GM12878 (cell line): ENCODE measurements at regions not wholly inside any gene's neighbourhood (a gene's known extent, or its start where the extent isn't known, plus 50 kb on each side); places are given as distances from the start of the nearest gene placed in this dataset.

Experiments
- ATAC-seq: fragments of 200-7000 bp; cut with Tn5 transposase; 3 replicates; pipeline ENCODE4 v1.9.1; 2020; ENCODE audit warnings: mild to moderate bottlenecking, moderate library complexity
- BruUV-seq: library from RNA; stranded (reverse); fragments of 400-500 nt; replicated peaks from 2 replicates; lab custom pipeline; 2021; lab: Mats Ljungman, UMichigan
- CTCF ChIA-PET: fragments of 300-600 bp; sonication (Branson Sonifier 250); formaldehyde crosslinking; extraction: SDS; loops from one replicate; lab custom pipeline; 2021; ENCODE audit warnings: inconsistent platforms; lab: Yijun Ruan, JAX
- POLR2A ChIA-PET: fragments of 350-600 bp; formaldehyde crosslinking; extraction: SDS; loops from one replicate; lab custom pipeline; 2021; ENCODE audit warnings: inconsistent platforms; lab: Charles Lee
- RAD21 ChIA-PET: fragments of 300-600 bp; sonication (Branson Sonifier 250); formaldehyde crosslinking; loops from one replicate; lab custom pipeline; 2023; ENCODE audit warnings: antibody characterized with exemption; ENCODE audit not compliant: unreplicated experiment; lab: Charles Lee
- SMC1A ChIA-PET: fragments of 300-600 bp; sonication (Branson Sonifier 250); formaldehyde crosslinking; loops from one replicate; lab custom pipeline; 2023; ENCODE audit not compliant: unreplicated experiment, uncharacterized antibody; lab: Charles Lee
- DNase-seq: peaks from one replicate; pipeline ENCODE4 v3.0.0-alpha.2; 2011; ENCODE audit warnings: low read depth, low spot score
- FAIRE-seq: peaks from 3 replicates; lab custom pipeline; 2011; peaks lifted over from hg19 to GRCh38; lab: Jason Lieb, UNC
- H2AFZ ChIP-seq: 2 replicates; pipeline ENCODE4 v1.6.0; 2011; ENCODE audit warnings: low read depth, low read length, control low read depth; ENCODE audit not compliant: control insufficient read depth
- H3K27ac ChIP-seq: 2 replicates; pipeline ENCODE4 v1.5.1; 2011; ENCODE audit warnings: control low read depth; ENCODE audit not compliant: control insufficient read depth, insufficient read depth
- H3K27me3 ChIP-seq, 2 experiments: replicated peaks in 1 of 2; 2 replicates each; pipeline versions ENCODE4 v1.6.0 to v1.6.1; 2011; ENCODE audit warnings: low read length in 1 of 2; ENCODE audit not compliant: control insufficient read depth in 2 of 2, insufficient read depth in 2 of 2
- H3K36me3 ChIP-seq, 2 experiments: 2 replicates each; pipeline ENCODE4 v1.5.1; 2011; ENCODE audit warnings: low read length in 1 of 2; ENCODE audit not compliant: control insufficient read depth in 2 of 2, insufficient read depth in 2 of 2
- H3K4me1 ChIP-seq: 2 replicates; pipeline ENCODE4 v1.6.1; 2011; ENCODE audit warnings: mild to moderate bottlenecking, low read length, moderate library complexity, mixed read lengths; ENCODE audit not compliant: control insufficient read depth, insufficient read depth
- H3K4me2 ChIP-seq: 2 replicates; pipeline ENCODE4 v1.6.0; 2011; ENCODE audit warnings: control low read depth; ENCODE audit not compliant: control insufficient read depth, insufficient read depth
- H3K4me3 ChIP-seq: fragments of 200-600 bp; sonication (generic); 2 replicates; pipeline ENCODE4 v1.5.1; 2016
- H3K79me2 ChIP-seq: 2 replicates; pipeline ENCODE4 v1.6.0; 2011; ENCODE audit warnings: low read length; ENCODE audit not compliant: control insufficient read depth, insufficient read depth
- H3K9ac ChIP-seq: 2 replicates; pipeline ENCODE4 v1.8.0; 2011; ENCODE audit warnings: low read length, control low read depth, mixed read lengths; ENCODE audit not compliant: control insufficient read depth, insufficient read depth
- H3K9me3 ChIP-seq: replicated peaks from 3 replicates; pipeline ENCODE4 v1.5.1; 2011; ENCODE audit warnings: mild to moderate bottlenecking, low read length; ENCODE audit not compliant: control insufficient read depth, insufficient read depth
- H4K20me1 ChIP-seq: 2 replicates; pipeline ENCODE4 v1.6.0; 2011; ENCODE audit not compliant: control insufficient read depth, insufficient read depth
- ATF3 ChIP-seq: IDR thresholded peaks from 2 replicates; pipeline ENCODE4 v1.6.1; 2011; ENCODE audit warnings: low read depth, mild to moderate bottlenecking, low read length, moderate library complexity, borderline replicate concordance; ENCODE audit errors: extremely low read depth
- CEBPB ChIP-seq, 2 experiments: fragments of 150-350 bp in 1 of 2; IDR thresholded peaks; 2 replicates each; pipeline ENCODE4 v1.6.1; 2012 to 2014; ENCODE audit warnings: low read depth in 2 of 2, low read length in 2 of 2, borderline replicate concordance in 1 of 2, inconsistent platforms in 1 of 2
- CREB1 ChIP-seq: IDR thresholded peaks from 2 replicates; pipeline ENCODE4 v1.6.1; 2012; ENCODE audit warnings: low read depth, mild to moderate bottlenecking, inconsistent platforms
- HDAC6 ChIP-seq: fragments of 200-600 bp; sonication (generic); IDR thresholded peaks from one replicate; pipeline ENCODE4 v1.8.0; 2017; ENCODE audit warnings: antibody characterized with exemption; ENCODE audit not compliant: unreplicated experiment
- IKZF1 ChIP-seq: fragments of 450-650 bp; conservative IDR thresholded peaks from 2 replicates; pipeline ENCODE4 v1.6.1; 2017; ENCODE audit warnings: antibody characterized with exemption, mild to moderate bottlenecking
- LARP7 ChIP-seq: fragments of 450-650 bp; IDR thresholded peaks from 2 replicates; pipeline ENCODE4 v1.6.1; 2017; ENCODE audit warnings: mild to moderate bottlenecking
- NFYB ChIP-seq: IDR thresholded peaks from 2 replicates; pipeline ENCODE4 v1.6.1; 2011; ENCODE audit warnings: low read depth, mild to moderate bottlenecking, low read length, improper control_type of control experiment, moderate library complexity; ENCODE audit not compliant: insufficient read depth
- RELA ChIP-seq: fragments of 450-650 bp; IDR thresholded peaks from 2 replicates; pipeline ENCODE4 v1.8.0; 2014; ENCODE audit warnings: borderline replicate concordance; ENCODE audit not compliant: partially characterized antibody
- TBL1XR1 ChIP-seq: IDR thresholded peaks from 2 replicates; pipeline ENCODE4 v1.6.1; 2012; ENCODE audit warnings: low read depth, low read length, improper control_type of control experiment
- ZNF217 ChIP-seq: fragments of 450-650 bp; IDR thresholded peaks from 2 replicates; pipeline ENCODE4 v1.6.1; 2017; ENCODE audit warnings: antibody characterized with exemption, mild to moderate bottlenecking
- ZSCAN29 ChIP-seq: fragments of 450-650 bp; IDR thresholded peaks from 2 replicates; pipeline ENCODE4 v1.6.1; 2017; ENCODE audit warnings: mild to moderate bottlenecking, moderate library complexity
- WGBS: methylation state at CpG from one replicate; pipeline ENCODE4 v1.1.6; 2016; ENCODE audit warnings: low lambda C conversion rate; ENCODE audit not compliant: insufficient replicate concordance, insufficient coverage; ENCODE audit errors: missing lambda C conversion rate; 5-methylcytosine and 5-hydroxymethylcytosine counted together
- in situ Hi-C: fragments of 300-500 bp; cut with MboI; formaldehyde crosslinking; loops from 9 replicates; pipeline ENCODE4 v1.14.3; 2018; ENCODE audit warnings: mixed read lengths
- intact Hi-C: fragments of 100-400 bp; cut with micrococcal nuclease; formaldehyde crosslinking; loops from one replicate; pipeline ENCODE4 v1.14.2; 2022; ENCODE audit not compliant: unreplicated experiment
- TF ChIP-seq, protein P1 (sequence below): fragments of 450-650 bp; IDR thresholded peaks from 2 replicates; pipeline ENCODE4 v1.6.1; 2014; ENCODE audit warnings: mild to moderate bottlenecking

DNA sequence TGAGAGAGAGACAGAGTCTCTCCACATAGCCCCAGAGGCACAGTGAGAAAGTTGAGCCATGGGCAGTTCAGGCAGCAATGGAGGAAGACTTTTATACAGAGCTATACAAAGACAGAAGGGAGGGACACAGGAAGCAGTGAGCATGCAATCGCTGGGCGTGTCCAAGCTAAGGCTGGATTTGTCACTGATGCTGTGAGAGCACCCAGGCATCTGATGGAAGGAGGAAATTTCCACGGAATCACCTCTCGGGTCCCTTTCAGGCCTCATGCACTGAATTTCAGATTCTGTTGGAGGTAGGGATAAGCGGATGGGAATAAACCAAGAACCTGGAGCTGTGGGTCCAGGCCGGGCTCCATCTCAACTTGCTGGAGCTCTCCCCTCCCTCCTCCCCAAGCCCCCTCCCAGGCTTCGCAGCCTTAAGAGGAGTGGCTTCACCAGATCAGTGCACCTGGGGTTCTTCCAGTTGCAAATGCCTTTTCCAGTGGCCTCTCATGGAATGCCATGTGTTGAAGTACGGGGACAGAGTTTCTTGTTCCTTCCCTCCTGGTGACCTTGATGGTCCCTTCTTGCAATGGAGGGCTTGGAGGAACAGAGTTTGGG is 114.8 kb upstream of the ALDH1B1 start:
- no peak overlapping the region for H3K4me3 ChIP-seq
- H3K4me2 ChIP-seq, result no peak overlapping the region
- ChIA-PET POLR2A (no interaction called here), SMC1A (no interaction called here), RAD21 (no interaction called here), CTCF (no interaction called here)
- TF ChIP-seq, protein P1, sequence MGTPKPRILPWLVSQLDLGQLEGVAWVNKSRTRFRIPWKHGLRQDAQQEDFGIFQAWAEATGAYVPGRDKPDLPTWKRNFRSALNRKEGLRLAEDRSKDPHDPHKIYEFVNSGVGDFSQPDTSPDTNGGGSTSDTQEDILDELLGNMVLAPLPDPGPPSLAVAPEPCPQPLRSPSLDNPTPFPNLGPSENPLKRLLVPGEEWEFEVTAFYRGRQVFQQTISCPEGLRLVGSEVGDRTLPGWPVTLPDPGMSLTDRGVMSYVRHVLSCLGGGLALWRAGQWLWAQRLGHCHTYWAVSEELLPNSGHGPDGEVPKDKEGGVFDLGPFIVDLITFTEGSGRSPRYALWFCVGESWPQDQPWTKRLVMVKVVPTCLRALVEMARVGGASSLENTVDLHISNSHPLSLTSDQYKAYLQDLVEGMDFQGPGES, result no peak
- TF ChIP-seq NFYB (no peak), TBL1XR1 (no peak), HDAC6 (no peak), CEBPB (IDR thresholded peaks at IDR 0.05; ENCODE audit: borderline replicate concordance in 1 of 2, low read depth in 2 of 2, low read length in 2 of 2) (no peak), CREB1 (no peak), LARP7 (no peak), ZSCAN29 (no peak), ATF3 (no peak), RELA (no peak), IKZF1 (no peak), ZNF217 (no peak)
- no peaks in the 10 kb centered on the region for H3K79me2 ChIP-seq
- no peak; the same call in 2 of the 3 replicates for ATAC-seq
- 35% methylated on average over 8 of the region's 8 CpGs for WGBS
- H3K36me3 ChIP-seq, result no peaks in the 10 kb centered on the region
- DNase-seq, result no peak
- no peak overlapping the region for H3K27ac ChIP-seq
- H3K9ac ChIP-seq, result no peak overlapping the region
- H3K9me3 ChIP-seq, result no peaks in the 10 kb centered on the region
- intact Hi-C loops (no loop called here), in situ Hi-C loops (loop anchor here (10.0 kb wide), 1 partner anchor 57 kb away; no protein-coding TSS in a partner anchor)
- no peak overlapping the region for H2AFZ ChIP-seq
- FAIRE-seq, result no peak
- no peaks in the 10 kb centered on the region for H3K4me1 ChIP-seq
- H4K20me1 ChIP-seq, result no peaks in the 10 kb centered on the region
- H3K27me3 ChIP-seq, result peaks cover 0 to 3% of the 10 kb centered on the region in 2 experiments; a peak in 2 of 4 replicates
- no TSS peak for BruUV-seq
